Immature natural killer cell (primary cell): ENCODE measurements at regions not wholly inside any gene's neighbourhood (a gene's known extent, or its start where the extent isn't known, plus 50 kb on each side); places are given as distances from the start of the nearest gene placed in this dataset.
"Not testable (repeated sequence)": the region's sequence is repeated elsewhere in the genome, so short reads cannot be mapped to it uniquely, and the experiment has no call there.

Experiments
- DNase-seq, 3 donors: peaks; one replicate each; pipeline ENCODE4 v3.0.0; 2022; ENCODE audit warnings: mixed read lengths in 1 of 3
- H3K27ac Mint-ChIP-seq, 6 donors: one replicate each; pipeline ENCODE4 v1.8.0; 2020; ENCODE audit warnings: mixed read lengths in 6 of 6, mild to moderate bottlenecking in 5 of 6, inconsistent platforms in 4 of 6, moderate library complexity in 3 of 6
- H3K27me3 Mint-ChIP-seq, 3 donors: one replicate each; pipeline ENCODE4 v1.8.0; 2020 to 2021; ENCODE audit warnings: low read depth in 3 of 3, mild to moderate bottlenecking in 3 of 3, mixed read lengths in 3 of 3, moderate library complexity in 3 of 3, inconsistent platforms in 1 of 3
- H3K36me3 Mint-ChIP-seq, 3 donors: one replicate each; pipeline ENCODE4 v1.8.0; 2020; ENCODE audit warnings: mixed read lengths in 3 of 3, inconsistent platforms in 2 of 3, mild to moderate bottlenecking in 2 of 3
- H3K4me1 Mint-ChIP-seq, 2 donors: one replicate each; pipeline ENCODE4 v1.8.0; 2020; ENCODE audit warnings: inconsistent platforms in 2 of 2, mild to moderate bottlenecking in 2 of 2, mixed read lengths in 2 of 2, moderate library complexity in 1 of 2
- H3K4me3 Mint-ChIP-seq, 5 donors: one replicate each; pipeline ENCODE4 v1.8.0; 2020; ENCODE audit warnings: mild to moderate bottlenecking in 5 of 5, mixed read lengths in 5 of 5, inconsistent platforms in 3 of 5, moderate library complexity in 3 of 5
- H3K9me3 Mint-ChIP-seq, 6 donors: one replicate each; pipeline ENCODE4 v1.8.0; 2020; ENCODE audit warnings: mild to moderate bottlenecking in 6 of 6, mixed read lengths in 6 of 6, inconsistent platforms in 4 of 6, moderate library complexity in 3 of 6

DNA sequence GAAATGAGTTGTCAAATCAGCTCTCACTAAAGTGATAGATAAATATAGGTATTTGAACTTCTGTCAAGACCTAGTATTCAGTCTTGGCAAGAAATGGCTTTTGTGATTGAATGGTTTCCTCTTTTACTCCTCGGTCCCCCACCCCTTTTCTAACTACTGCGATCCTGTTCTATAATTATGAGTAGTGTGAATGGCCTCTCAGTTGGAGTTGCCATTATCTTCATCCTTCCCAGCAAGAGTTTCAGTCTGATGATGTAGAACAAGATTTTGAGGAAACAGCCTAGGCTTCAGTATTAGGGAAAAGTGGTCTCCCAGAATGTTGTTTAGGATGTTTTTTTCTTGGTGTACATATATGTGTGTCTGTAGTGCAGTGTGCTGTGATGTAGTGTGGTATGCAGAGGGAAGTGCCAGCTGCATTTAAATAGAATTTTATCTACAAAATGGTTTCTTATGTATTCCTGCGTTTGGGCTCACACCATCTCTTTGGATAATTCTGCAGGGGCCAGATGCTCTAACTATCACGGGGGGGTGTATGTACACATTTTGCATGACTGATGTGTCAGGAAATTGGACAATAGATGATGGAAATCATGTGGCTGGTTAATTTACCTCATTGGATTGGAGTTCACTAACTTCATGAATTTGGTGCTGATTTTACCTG is 180.1 kb upstream of the MMS22L start:
- DNase-seq = no peak
- Mint-ChIP-seq H3K27me3 (peaks cover 0 to 2% (median 0%) of the 10 kb centered on the region in 3 donors), H3K4me3 (no peak overlapping the region), H3K36me3 (no peaks in the 10 kb centered on the region), H3K4me1 (no peaks in the 10 kb centered on the region), H3K27ac (no peak overlapping the region), H3K9me3 (peaks cover 0 to 4% (median 0%) of the 10 kb centered on the region in 6 donors)

- Mint-ChIP-seq H3K27me3 (peaks cover 0 to 2% (median 0%) of the 10 kb centered on the region in 3 donors), H3K36me3 (no peaks in the 10 kb centered on the region), H3K4me1 (no peaks in the 10 kb centered on the region), H3K4me3 (no peak overlapping the region), H3K9me3 (peaks cover 0 to 5% (median 0%) of the 10 kb centered on the region in 6 donors), H3K27ac (no peak overlapping the region)
- DNase-seq = no peak
These were observed 183.0 kb upstream of the MMS22L start for GRCh38 chr6:97465877-97466561.

DNA sequence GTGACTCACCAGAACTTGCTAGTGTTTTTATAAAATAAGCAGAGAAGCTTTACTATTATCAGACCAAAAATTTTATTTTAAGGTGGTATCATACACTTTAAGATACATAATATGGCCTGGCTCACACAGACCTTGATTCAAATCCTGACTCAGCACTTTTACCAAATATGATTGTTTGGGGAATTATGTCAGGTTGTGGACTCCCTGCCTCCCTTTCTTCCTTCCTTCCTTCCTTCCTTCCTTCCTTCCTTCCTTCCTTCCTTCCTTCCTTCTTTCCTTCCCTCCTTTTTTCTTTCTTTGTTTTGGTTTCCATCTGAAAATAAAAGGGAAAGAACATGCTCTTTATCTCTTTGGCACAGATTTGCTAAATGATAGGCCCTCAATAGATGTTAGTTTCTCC is 186.0 kb upstream of the MMS22L start:
- Mint-ChIP-seq H3K9me3 (peaks cover 0 to 8% (median 0%) of the 10 kb centered on the region in 6 donors), H3K4me1 (no peaks in the 10 kb centered on the region), H3K4me3 (no peak overlapping the region), H3K36me3 (no peaks in the 10 kb centered on the region), H3K27ac (no peak overlapping the region), H3K27me3 (peaks cover 0 to 2% (median 0%) of the 10 kb centered on the region in 3 donors)
- no peak for DNase-seq

DNA sequence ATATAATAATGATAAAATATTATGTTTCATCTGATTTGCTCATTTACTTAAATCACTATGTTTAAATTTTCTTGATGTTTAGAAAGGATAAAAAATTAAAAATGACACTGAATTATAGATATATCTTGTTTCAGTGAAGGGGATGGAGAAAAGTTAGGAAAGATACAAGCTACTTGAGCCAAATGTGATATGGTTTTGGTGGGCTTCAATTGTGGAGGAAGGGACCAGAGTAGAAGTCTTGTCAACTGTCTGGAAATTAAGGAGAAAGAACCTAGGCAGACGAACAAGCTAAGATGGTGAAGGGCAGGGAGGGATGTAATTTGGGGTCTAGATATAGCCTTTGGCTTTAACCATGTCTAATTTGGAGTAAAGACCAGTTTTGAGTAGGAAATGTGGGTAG is 186.4 kb upstream of the MMS22L start:
- Mint-ChIP-seq H3K27ac (no peak overlapping the region), H3K27me3 (peaks cover 0 to 2% (median 0%) of the 10 kb centered on the region in 3 donors), H3K9me3 (peaks cover 0 to 8% (median 0%) of the 10 kb centered on the region in 6 donors), H3K4me1 (no peaks in the 10 kb centered on the region), H3K36me3 (no peaks in the 10 kb centered on the region), H3K4me3 (no peak overlapping the region)
- DNase-seq = no peak

GRCh38 chr6:97470322-97470721 is 187.3 kb upstream of the MMS22L start:
- peaks cover 0 to 2% (median 0%) of the 10 kb centered on the region in 3 donors for H3K27me3 Mint-ChIP-seq

DNA sequence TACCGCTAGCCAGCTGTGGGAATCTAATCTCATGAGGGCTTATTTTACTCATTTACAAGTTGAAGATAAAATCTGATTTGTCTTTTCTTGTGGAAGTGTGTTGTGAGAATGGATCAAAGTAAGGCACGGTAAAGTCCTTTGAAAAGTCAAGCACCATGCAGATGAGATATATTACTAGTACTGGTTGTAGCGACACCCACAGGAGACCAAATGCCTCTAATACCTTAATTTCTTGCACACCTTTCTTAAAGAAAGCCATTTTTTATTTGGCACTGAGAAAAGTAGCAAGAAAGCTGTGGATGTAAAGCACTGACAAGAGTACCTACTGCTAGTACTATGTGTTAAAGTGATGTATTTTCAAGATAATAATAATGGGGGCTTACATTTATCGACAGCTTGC is 191.0 kb upstream of the MMS22L start:
- no peaks in the 10 kb centered on the region for H3K36me3 Mint-ChIP-seq

More at GRCh38 chr6:97470322-97470721, 187.3 kb upstream of the MMS22L start:
- no peaks in the 10 kb centered on the region for H3K36me3 Mint-ChIP-seq
- H3K9me3 Mint-ChIP-seq = peaks cover 0 to 10% (median 0%) of the 10 kb centered on the region in 6 donors
- H3K4me3 Mint-ChIP-seq = no peak overlapping the region
- H3K4me1 Mint-ChIP-seq = no peaks in the 10 kb centered on the region
- no peak for DNase-seq
- no peak overlapping the region for H3K27ac Mint-ChIP-seq

GRCh38 chr6:97497713-97498331 is 214.8 kb upstream of the MMS22L start:
- Mint-ChIP-seq H3K36me3 (no peaks in the 10 kb centered on the region), H3K4me1 (no peaks in the 10 kb centered on the region), H3K9me3 (peaks cover 0 to 1% (median 0%) of the 10 kb centered on the region in 6 donors), H3K27me3 (peaks cover 0 to 1% (median 0%) of the 10 kb centered on the region in 3 donors), H3K27ac (no peak overlapping the region), H3K4me3 (no peak overlapping the region)
- peak in 2 of 3 donors; percentile 3 to 4 for DNase-seq

More for the DNA sequence above, 191.0 kb upstream of the MMS22L start:
- DNase-seq = no peak
- Mint-ChIP-seq H3K27ac (no peak overlapping the region), H3K9me3 (peaks cover 0 to 13% (median under 1%) of the 10 kb centered on the region in 6 donors), H3K4me3 (no peak overlapping the region), H3K4me1 (no peaks in the 10 kb centered on the region), H3K27me3 (peaks cover 0 to 2% (median 0%) of the 10 kb centered on the region in 3 donors)

DNA sequence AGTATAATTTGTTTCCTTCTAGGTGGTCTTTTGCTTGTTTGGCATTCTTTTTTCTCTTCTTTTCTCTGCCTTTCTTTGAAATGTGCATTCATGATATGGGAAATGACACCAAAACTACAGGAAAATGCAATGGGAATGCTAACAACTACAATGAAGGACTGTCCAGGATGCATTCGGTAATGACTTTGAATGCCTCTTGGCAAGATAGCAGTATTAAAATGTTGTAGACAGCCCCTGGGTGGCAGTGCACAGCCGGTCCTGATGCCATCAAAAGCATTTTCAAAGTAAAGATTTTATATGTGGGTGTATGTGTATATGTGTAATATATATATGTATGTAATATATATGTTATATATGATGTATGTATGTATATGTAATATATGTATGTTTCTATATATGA is 218.8 kb upstream of the MMS22L start:
- Mint-ChIP-seq H3K4me3 (no peak overlapping the region), H3K36me3 (no peaks in the 10 kb centered on the region), H3K9me3 (peaks cover 0 to 7% (median 0%) of the 10 kb centered on the region in 6 donors), H3K27ac (no peak overlapping the region), H3K27me3 (peaks cover 0 to 2% (median 0%) of the 10 kb centered on the region in 3 donors), H3K4me1 (no peaks in the 10 kb centered on the region)
- no peak for DNase-seq

DNA sequence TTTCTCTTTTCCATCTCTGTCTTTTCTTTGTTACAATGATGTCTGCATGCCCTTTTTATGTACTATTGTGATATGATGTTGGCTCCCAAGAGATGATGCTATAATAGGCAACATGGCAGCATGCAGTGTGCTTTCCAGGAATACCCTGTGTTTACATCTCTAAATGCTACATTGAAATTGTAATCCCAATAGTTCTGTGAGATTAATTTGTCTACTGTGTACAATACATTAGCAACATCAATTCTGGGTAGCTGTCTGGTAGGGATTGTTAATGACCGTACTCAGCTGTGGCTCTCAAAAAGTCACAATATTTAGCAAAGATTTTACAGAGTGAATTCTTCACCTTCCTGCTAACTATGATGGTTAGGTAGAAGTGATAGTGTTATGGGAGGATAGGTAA is 225.6 kb upstream of the MMS22L start:
- no peaks in the 10 kb centered on the region for H3K4me1 Mint-ChIP-seq
- peaks cover 0 to 3% (median 2%) of the 10 kb centered on the region in 3 donors for H3K27me3 Mint-ChIP-seq
- H3K4me3 Mint-ChIP-seq = no peak overlapping the region
- no peaks in the 10 kb centered on the region for H3K36me3 Mint-ChIP-seq
- DNase-seq = no peak
- peaks cover 0 to 7% (median 0%) of the 10 kb centered on the region in 6 donors for H3K9me3 Mint-ChIP-seq
- no peak overlapping the region for H3K27ac Mint-ChIP-seq

- DNase-seq, H3K27ac Mint-ChIP-seq, H3K4me1 Mint-ChIP-seq, H3K36me3 Mint-ChIP-seq, H3K27me3 Mint-ChIP-seq: not testable (repeated sequence)
- H3K4me3 Mint-ChIP-seq = peak overlapping the region in 1 of 5 donors; percentile 21
- peaks cover 0 to 12% (median 6%) of the 10 kb centered on the region in 6 donors for H3K9me3 Mint-ChIP-seq
These were observed 230.2 kb upstream of the MMS22L start for GRCh38 chr6:97513260-97513659.

DNA sequence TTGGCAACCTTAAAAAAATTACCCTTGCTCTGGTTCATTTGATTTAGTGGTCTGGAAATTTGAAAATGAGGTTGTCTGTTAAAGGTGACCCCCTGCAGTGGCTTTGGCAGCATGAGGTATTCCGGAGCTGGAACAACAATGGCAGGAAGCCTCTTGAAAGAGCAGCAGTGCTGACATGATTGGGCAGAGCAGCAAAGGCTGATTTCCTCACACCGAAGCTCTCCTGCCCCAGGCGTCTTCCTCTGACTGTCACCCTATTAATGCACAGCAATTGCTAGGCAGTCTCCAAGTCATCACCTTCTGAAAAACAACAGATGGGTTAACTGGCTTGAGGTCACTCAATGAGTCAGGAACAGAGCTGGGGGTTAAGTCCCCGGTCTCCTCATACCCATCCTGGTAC is 241.8 kb upstream of the MMS22L start:
- H3K4me1 Mint-ChIP-seq = no peaks in the 10 kb centered on the region
- no peak overlapping the region for H3K27ac Mint-ChIP-seq
- H3K4me3 Mint-ChIP-seq = no peak overlapping the region
- peaks cover 2 to 15% (median 8%) of the 10 kb centered on the region in 6 donors for H3K9me3 Mint-ChIP-seq
- H3K27me3 Mint-ChIP-seq = no peaks in the 10 kb centered on the region
- DNase-seq = no peak
- H3K36me3 Mint-ChIP-seq = no peaks in the 10 kb centered on the region

DNA sequence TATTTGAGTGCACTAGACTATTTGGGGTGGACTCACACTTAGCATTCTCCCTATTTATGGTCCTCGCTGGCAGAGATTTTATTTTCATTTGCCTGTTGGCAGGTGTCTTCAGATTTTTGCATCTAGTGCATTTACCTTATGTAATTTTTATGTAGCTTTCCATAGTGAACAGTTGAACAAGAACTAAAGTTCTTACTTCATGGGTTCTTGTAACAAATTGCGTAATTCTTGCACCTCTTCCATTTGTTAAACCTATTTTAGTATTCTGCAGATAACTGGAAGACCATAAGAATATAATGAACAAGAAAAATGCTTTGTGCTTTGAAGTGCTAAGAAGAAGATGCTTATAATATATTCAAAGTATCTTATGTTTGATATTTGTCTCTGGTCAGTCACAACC is 252.8 kb upstream of the MMS22L start:
- Mint-ChIP-seq H3K4me3 (no peak overlapping the region), H3K27me3 (peaks cover 0 to 5% (median 0%) of the 10 kb centered on the region in 3 donors), H3K27ac (no peak overlapping the region), H3K9me3 (peaks cover 2 to 17% (median 6%) of the 10 kb centered on the region in 6 donors), H3K36me3 (no peaks in the 10 kb centered on the region), H3K4me1 (no peaks in the 10 kb centered on the region)
- DNase-seq = no peak

GRCh38 chr6:97548354-97548753 is 265.3 kb upstream of the MMS22L start:
- no peaks in the 10 kb centered on the region for H3K27me3 Mint-ChIP-seq

GRCh38 chr6:97557355-97557754 is 274.3 kb upstream of the MMS22L start:
- H3K27me3 Mint-ChIP-seq = no peaks in the 10 kb centered on the region

More at GRCh38 chr6:97548354-97548753, 265.3 kb upstream of the MMS22L start:
- Mint-ChIP-seq H3K4me3 (no peak overlapping the region), H3K27ac (no peak overlapping the region), H3K36me3 (no peaks in the 10 kb centered on the region), H3K9me3 (peaks cover 2 to 24% (median 14%) of the 10 kb centered on the region in 6 donors), H3K4me1 (no peaks in the 10 kb centered on the region)
- DNase-seq = no peak

More at GRCh38 chr6:97557355-97557754, 274.3 kb upstream of the MMS22L start:
- peaks cover 0 to 4% (median under 1%) of the 10 kb centered on the region in 6 donors for H3K9me3 Mint-ChIP-seq
- H3K4me3 Mint-ChIP-seq = no peak overlapping the region
- H3K27ac Mint-ChIP-seq = no peak overlapping the region
- no peaks in the 10 kb centered on the region for H3K36me3 Mint-ChIP-seq
- no peak for DNase-seq
- no peaks in the 10 kb centered on the region for H3K4me1 Mint-ChIP-seq
